ENCODE measurements at regions not wholly inside any gene's neighbourhood (a gene's known extent, or its start where the extent isn't known, plus 50 kb on each side); places are given as distances from the start of the nearest gene placed in this dataset.

- H3K4me3 Mint-ChIP-seq (ENCODE audit: unreplicated experiment), result no peak overlapping the region
Observed at GRCh38 chr3:117545484-117545883, 835.9 kb downstream of the TUSC7 start.

DNA sequence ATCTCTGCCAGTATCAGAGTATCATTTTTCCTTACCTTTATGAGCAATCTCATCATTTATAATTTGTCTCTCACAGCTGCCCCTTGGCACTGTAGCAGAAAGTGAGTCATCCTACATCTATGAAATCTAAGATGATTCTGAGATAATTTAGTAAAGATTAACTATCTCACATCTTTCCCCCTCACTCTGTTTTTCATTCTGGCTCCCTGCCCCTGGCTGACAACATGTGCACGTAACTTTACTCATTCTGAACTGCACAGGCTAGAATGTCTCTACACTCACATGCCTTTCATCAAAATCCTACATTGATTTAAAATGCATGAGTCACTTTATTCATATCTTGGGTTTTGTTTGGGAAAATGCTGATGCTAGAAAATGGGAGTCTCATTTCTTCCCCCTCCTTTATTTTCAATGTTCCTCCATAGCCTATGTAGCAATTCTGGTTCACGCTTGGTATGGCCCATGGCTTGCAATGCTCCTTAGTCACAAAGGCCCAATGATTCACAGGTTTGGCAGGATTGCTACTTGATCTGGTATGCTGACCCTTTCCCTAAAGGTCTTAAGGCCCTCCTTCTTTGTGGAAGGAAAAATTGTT is 838.5 kb downstream of the TUSC7 start:
- Mint-ChIP-seq H3K4me1 (ENCODE audit: unreplicated experiment) (peaks cover 14% of the 10 kb centered on the region), H3K27me3 (ENCODE audit: unreplicated experiment) (peaks cover 3% of the 10 kb centered on the region), H3K9me3 (ENCODE audit: unreplicated experiment) (no peaks in the 10 kb centered on the region), H3K27ac (ENCODE audit: unreplicated experiment) (no peak overlapping the region), H3K36me3 (ENCODE audit: low read depth, unreplicated experiment) (no peaks in the 10 kb centered on the region), H3K4me3 (ENCODE audit: unreplicated experiment) (no peak overlapping the region)
- TF ChIP-seq, protein P1, sequence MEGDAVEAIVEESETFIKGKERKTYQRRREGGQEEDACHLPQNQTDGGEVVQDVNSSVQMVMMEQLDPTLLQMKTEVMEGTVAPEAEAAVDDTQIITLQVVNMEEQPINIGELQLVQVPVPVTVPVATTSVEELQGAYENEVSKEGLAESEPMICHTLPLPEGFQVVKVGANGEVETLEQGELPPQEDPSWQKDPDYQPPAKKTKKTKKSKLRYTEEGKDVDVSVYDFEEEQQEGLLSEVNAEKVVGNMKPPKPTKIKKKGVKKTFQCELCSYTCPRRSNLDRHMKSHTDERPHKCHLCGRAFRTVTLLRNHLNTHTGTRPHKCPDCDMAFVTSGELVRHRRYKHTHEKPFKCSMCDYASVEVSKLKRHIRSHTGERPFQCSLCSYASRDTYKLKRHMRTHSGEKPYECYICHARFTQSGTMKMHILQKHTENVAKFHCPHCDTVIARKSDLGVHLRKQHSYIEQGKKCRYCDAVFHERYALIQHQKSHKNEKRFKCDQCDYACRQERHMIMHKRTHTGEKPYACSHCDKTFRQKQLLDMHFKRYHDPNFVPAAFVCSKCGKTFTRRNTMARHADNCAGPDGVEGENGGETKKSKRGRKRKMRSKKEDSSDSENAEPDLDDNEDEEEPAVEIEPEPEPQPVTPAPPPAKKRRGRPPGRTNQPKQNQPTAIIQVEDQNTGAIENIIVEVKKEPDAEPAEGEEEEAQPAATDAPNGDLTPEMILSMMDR (IDR thresholded peaks at IDR 0.05; ENCODE audit: unreplicated experiment), result no peak
- DNase-seq (ENCODE audit: low spot score), result no peak

More at GRCh38 chr3:117545484-117545883, 835.9 kb downstream of the TUSC7 start:
- no peak for DNase-seq (ENCODE audit: low spot score)
- Mint-ChIP-seq H3K36me3 (ENCODE audit: low read depth, unreplicated experiment) (no peaks in the 10 kb centered on the region), H3K27ac (ENCODE audit: unreplicated experiment) (no peak overlapping the region), H3K4me1 (ENCODE audit: unreplicated experiment) (peaks cover 14% of the 10 kb centered on the region), H3K9me3 (ENCODE audit: unreplicated experiment) (no peaks in the 10 kb centered on the region), H3K27me3 (ENCODE audit: unreplicated experiment) (peaks cover 1% of the 10 kb centered on the region)
- TF ChIP-seq, protein P1 (IDR thresholded peaks at IDR 0.05; ENCODE audit: unreplicated experiment), result no peak

- H3K4me3 Mint-ChIP-seq (ENCODE audit: unreplicated experiment), result no peak overlapping the region
- H3K36me3 Mint-ChIP-seq (ENCODE audit: low read depth, unreplicated experiment), result no peaks in the 10 kb centered on the region
- peaks cover 14% of the 10 kb centered on the region for H3K4me1 Mint-ChIP-seq (ENCODE audit: unreplicated experiment)
- H3K9me3 Mint-ChIP-seq (ENCODE audit: unreplicated experiment), result no peaks in the 10 kb centered on the region
- H3K27ac Mint-ChIP-seq (ENCODE audit: unreplicated experiment), result no peak overlapping the region
- no peak for DNase-seq (ENCODE audit: low spot score)
- TF ChIP-seq, protein P1 (IDR thresholded peaks at IDR 0.05; ENCODE audit: unreplicated experiment), result no peak
- H3K27me3 Mint-ChIP-seq (ENCODE audit: unreplicated experiment), result peaks cover 3% of the 10 kb centered on the region
Observed at GRCh38 chr3:117548600-117548999, 839.0 kb downstream of the TUSC7 start.

DNA sequence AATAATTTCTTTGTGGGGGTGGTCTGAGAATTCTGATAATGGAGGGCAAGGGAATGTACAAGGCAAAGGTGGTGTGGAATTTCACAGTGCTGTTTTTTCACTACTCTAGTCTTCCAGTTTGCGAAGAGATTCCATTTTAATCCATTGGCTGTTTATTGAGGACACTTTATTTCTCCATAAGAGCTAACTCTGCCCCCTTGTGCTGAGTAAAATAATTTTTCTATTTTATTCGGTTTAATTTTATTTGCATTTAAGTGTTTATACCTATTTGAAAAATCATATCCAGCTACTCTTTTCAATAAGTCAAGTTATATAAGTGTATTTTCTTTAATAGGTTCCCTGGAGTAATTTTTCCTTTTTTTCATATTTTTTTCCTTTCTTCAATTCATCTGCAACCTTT is 840.1 kb downstream of the TUSC7 start:
- H3K27ac Mint-ChIP-seq (ENCODE audit: unreplicated experiment), result no peak overlapping the region
- H3K9me3 Mint-ChIP-seq (ENCODE audit: unreplicated experiment), result no peaks in the 10 kb centered on the region
- no peak for DNase-seq (ENCODE audit: low spot score)
- peaks cover 11% of the 10 kb centered on the region for H3K4me1 Mint-ChIP-seq (ENCODE audit: unreplicated experiment)
- H3K4me3 Mint-ChIP-seq (ENCODE audit: unreplicated experiment), result no peak overlapping the region
- H3K27me3 Mint-ChIP-seq (ENCODE audit: unreplicated experiment), result peaks cover 3% of the 10 kb centered on the region
- TF ChIP-seq, protein P1 (IDR thresholded peaks at IDR 0.05; ENCODE audit: unreplicated experiment), result no peak
- H3K36me3 Mint-ChIP-seq (ENCODE audit: low read depth, unreplicated experiment), result no peaks in the 10 kb centered on the region

- no peak for DNase-seq (ENCODE audit: low spot score)
Observed at GRCh38 chr3:117550766-117551165, 841.2 kb downstream of the TUSC7 start.

More at GRCh38 chr3:117550766-117551165, 841.2 kb downstream of the TUSC7 start:
- Mint-ChIP-seq H3K9me3 (ENCODE audit: unreplicated experiment) (no peaks in the 10 kb centered on the region), H3K4me1 (ENCODE audit: unreplicated experiment) (peaks cover 4% of the 10 kb centered on the region), H3K36me3 (ENCODE audit: low read depth, unreplicated experiment) (no peaks in the 10 kb centered on the region), H3K27ac (ENCODE audit: unreplicated experiment) (no peak overlapping the region), H3K4me3 (ENCODE audit: unreplicated experiment) (no peak overlapping the region), H3K27me3 (ENCODE audit: unreplicated experiment) (peaks cover 3% of the 10 kb centered on the region)
- TF ChIP-seq, protein P1 (IDR thresholded peaks at IDR 0.05; ENCODE audit: unreplicated experiment), result no peak
